Thyroid gland (tissue), 4 donors: ENCODE measurements at regions not wholly inside any gene's neighbourhood (a gene's known extent, or its start where the extent isn't known, plus 50 kb on each side); places are given as distances from the start of the nearest gene placed in this dataset.

Source experiments
- DNase-seq, 2 donors: peaks; one replicate each; pipeline ENCODE4 v3.0.0-alpha.2; 2019
- H3K27ac ChIP-seq, 3 donors: fragments of 200-600 bp; sonication (generic); 1 replicate in 2 of 3; 2 replicates in 1 of 3; pipeline ENCODE4 v1.5.1; 2016 to 2019; ENCODE audit warnings: mild to moderate bottlenecking in 1 of 3, moderate library complexity in 1 of 3
- H3K27me3 ChIP-seq: fragments of 200-600 bp; sonication (generic); one replicate; pipeline ENCODE4 v1.5.1; 2019
- H3K36me3 ChIP-seq, 2 donors: fragments of 200-600 bp; sonication (generic); one replicate each; pipeline ENCODE4 v1.5.1; 2016 to 2019
- H3K4me1 ChIP-seq, 2 donors: fragments of 200-600 bp; sonication (generic); one replicate each; pipeline ENCODE4 v1.5.1; 2017 to 2019
- H3K4me3 ChIP-seq, 3 donors: fragments of 200-600 bp; sonication (generic); replicated peaks in 1 of 3; 1 replicate in 2 of 3; 2 replicates in 1 of 3; pipeline ENCODE4 v1.5.1; 2016; ENCODE audit warnings: mild to moderate bottlenecking in 1 of 3
- H3K9me3 ChIP-seq: fragments of 200-600 bp; sonication (generic); one replicate; pipeline ENCODE4 v1.5.1; 2017
- POLR2A ChIP-seq, 2 donors: fragments of 450-650 bp; IDR thresholded peaks; one replicate each; pipeline ENCODE4 v1.6.1; 2017; ENCODE audit warnings: antibody characterized with exemption in 2 of 2, mild to moderate bottlenecking in 2 of 2, moderate library complexity in 1 of 2
- WGBS, 2 donors: methylation state at CpG; one replicate each; pipeline ENCODE4 v1.1.5; 2017; 5-methylcytosine and 5-hydroxymethylcytosine counted together
- intact Hi-C: fragments of 100-400 bp; cut with DNase I; formaldehyde crosslinking; loops from one replicate; pipeline ENCODE4 v1.15.1; 2023
- TF ChIP-seq, protein P1 (sequence below), 6 experiments: fragments of 200-600 bp in 3 of 6; fragments of 450-650 bp in 3 of 6; sonication (generic) in 3 of 6; IDR thresholded peaks; one replicate each; pipeline ENCODE4 v1.5.1; 2016 to 2019; ENCODE audit warnings: antibody characterized with exemption in 6 of 6, mild to moderate bottlenecking in 2 of 6, inconsistent platforms in 1 of 6, moderate library complexity in 1 of 6

- Histone ChIP-seq H3K27ac (no peak overlapping the region), H3K27me3 (no peaks in the 10 kb centered on the region), H3K4me1 (no peaks in the 10 kb centered on the region), H3K4me3 (no peak overlapping the region), H3K9me3 (no peaks in the 10 kb centered on the region), H3K36me3 (no peaks in the 10 kb centered on the region)
- intact Hi-C loops: no loop called here
- no peak for DNase-seq
- WGBS, 2 donors: 53 to 66% methylated on average over 2 of the region's 2 CpGs
- TF ChIP-seq POLR2A (IDR thresholded peaks at IDR 0.05): no peak
- TF ChIP-seq, protein P1, sequence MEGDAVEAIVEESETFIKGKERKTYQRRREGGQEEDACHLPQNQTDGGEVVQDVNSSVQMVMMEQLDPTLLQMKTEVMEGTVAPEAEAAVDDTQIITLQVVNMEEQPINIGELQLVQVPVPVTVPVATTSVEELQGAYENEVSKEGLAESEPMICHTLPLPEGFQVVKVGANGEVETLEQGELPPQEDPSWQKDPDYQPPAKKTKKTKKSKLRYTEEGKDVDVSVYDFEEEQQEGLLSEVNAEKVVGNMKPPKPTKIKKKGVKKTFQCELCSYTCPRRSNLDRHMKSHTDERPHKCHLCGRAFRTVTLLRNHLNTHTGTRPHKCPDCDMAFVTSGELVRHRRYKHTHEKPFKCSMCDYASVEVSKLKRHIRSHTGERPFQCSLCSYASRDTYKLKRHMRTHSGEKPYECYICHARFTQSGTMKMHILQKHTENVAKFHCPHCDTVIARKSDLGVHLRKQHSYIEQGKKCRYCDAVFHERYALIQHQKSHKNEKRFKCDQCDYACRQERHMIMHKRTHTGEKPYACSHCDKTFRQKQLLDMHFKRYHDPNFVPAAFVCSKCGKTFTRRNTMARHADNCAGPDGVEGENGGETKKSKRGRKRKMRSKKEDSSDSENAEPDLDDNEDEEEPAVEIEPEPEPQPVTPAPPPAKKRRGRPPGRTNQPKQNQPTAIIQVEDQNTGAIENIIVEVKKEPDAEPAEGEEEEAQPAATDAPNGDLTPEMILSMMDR (IDR thresholded peaks at IDR 0.05): no peak
Measured at GRCh38 chr21:20353351-20353750, 644.9 kb upstream of the NCAM2 start.

- Histone ChIP-seq H3K9me3 (no peaks in the 10 kb centered on the region), H3K4me3 (no peak overlapping the region), H3K27me3 (no peaks in the 10 kb centered on the region), H3K27ac (no peak overlapping the region), H3K36me3 (no peaks in the 10 kb centered on the region), H3K4me1 (no peaks in the 10 kb centered on the region)
- no peak for TF ChIP-seq POLR2A (IDR thresholded peaks at IDR 0.05)
- TF ChIP-seq, protein P1 (IDR thresholded peaks at IDR 0.05): no peak
- no peak for DNase-seq
- intact Hi-C loops: no loop called here
- 70 to 73% methylated on average over 4 of the region's 4 CpGs for WGBS, 2 donors
Measured at GRCh38 chr21:20373031-20373430, 625.2 kb upstream of the NCAM2 start.

GRCh38 chr21:20377250-20377649 is 621.0 kb upstream of the NCAM2 start:
- intact Hi-C loops: no loop called here
- no peaks in the 10 kb centered on the region for H3K4me1 ChIP-seq
- WGBS, 2 donors: 56 to 57% methylated on average over 1 of the region's 1 CpG
- DNase-seq: no peak
- no peak overlapping the region for H3K4me3 ChIP-seq
- TF ChIP-seq, protein P1 (IDR thresholded peaks at IDR 0.05): no peak
- TF ChIP-seq POLR2A (IDR thresholded peaks at IDR 0.05): no peak
- no peaks in the 10 kb centered on the region for H3K9me3 ChIP-seq
- H3K27me3 ChIP-seq: no peaks in the 10 kb centered on the region
- H3K36me3 ChIP-seq: no peaks in the 10 kb centered on the region
- no peak overlapping the region for H3K27ac ChIP-seq

- intact Hi-C loops: no loop called here
- Histone ChIP-seq H3K9me3 (no peaks in the 10 kb centered on the region), H3K4me1 (no peaks in the 10 kb centered on the region), H3K27me3 (no peaks in the 10 kb centered on the region), H3K36me3 (no peaks in the 10 kb centered on the region), H3K27ac (no peak overlapping the region), H3K4me3 (no peak overlapping the region)
- no peak for DNase-seq
- TF ChIP-seq POLR2A (IDR thresholded peaks at IDR 0.05): no peak
- TF ChIP-seq, protein P1 (IDR thresholded peaks at IDR 0.05): no peak
- WGBS, 2 donors: 88 to 91% methylated on average over 6 of the region's 6 CpGs
Measured at GRCh38 chr21:20388400-20388799, 609.8 kb upstream of the NCAM2 start.

- TF ChIP-seq, protein P1 (IDR thresholded peaks at IDR 0.05): no peak
- no peak for TF ChIP-seq POLR2A (IDR thresholded peaks at IDR 0.05)
- Histone ChIP-seq H3K9me3 (no peaks in the 10 kb centered on the region), H3K36me3 (no peaks in the 10 kb centered on the region), H3K4me1 (no peaks in the 10 kb centered on the region), H3K27me3 (no peaks in the 10 kb centered on the region), H3K27ac (no peak overlapping the region), H3K4me3 (no peak overlapping the region)
- intact Hi-C loops: no loop called here
- DNase-seq: no peak
- 92 to 94% methylated on average over 9 to 10 of the region's 10 CpGs for WGBS, 2 donors
Measured at GRCh38 chr21:20396798-20397197, 601.4 kb upstream of the NCAM2 start.
